Type B pancreatic cell (in vitro differentiated cells): ENCODE measurements at regions not wholly inside any gene's neighbourhood (a gene's known extent, or its start where the extent isn't known, plus 50 kb on each side); places are given as distances from the start of the nearest gene placed in this dataset.

Experiments
- DNase-seq: peaks from one replicate; pipeline ENCODE4 v3.0.0; 2021; ENCODE audit warnings: mixed read lengths; ENCODE audit not compliant: unreplicated experiment; ENCODE audit errors: extremely low spot score
- H3K27ac Mint-ChIP-seq: 2 replicates; pipeline ENCODE4 v1.8.0; 2021; ENCODE audit warnings: mild to moderate bottlenecking, mixed read lengths
- H3K27me3 Mint-ChIP-seq: 2 replicates; pipeline ENCODE4 v1.8.0; 2021; ENCODE audit warnings: mixed read lengths
- H3K36me3 Mint-ChIP-seq: 2 replicates; pipeline ENCODE4 v1.8.0; 2021; ENCODE audit warnings: mixed read lengths
- H3K4me1 Mint-ChIP-seq: one replicate; pipeline ENCODE4 v1.8.0; 2021; ENCODE audit warnings: mixed read lengths; ENCODE audit not compliant: unreplicated experiment
- H3K4me3 Mint-ChIP-seq: 2 replicates; pipeline ENCODE4 v1.8.0; 2021; ENCODE audit warnings: mild to moderate bottlenecking, mixed read lengths
- H3K9me3 Mint-ChIP-seq: 2 replicates; pipeline ENCODE4 v1.8.0; 2021; ENCODE audit warnings: mixed read lengths
- CTCF ChIP-seq: fragments of 200-600 bp; sonication (generic); conservative IDR thresholded peaks from 2 replicates; pipeline ENCODE4 v1.5.0; 2021; ENCODE audit warnings: antibody characterized with exemption, mild to moderate bottlenecking

- peak; percentile 64 for TF ChIP-seq CTCF
- no peak overlapping the region for H3K4me3 Mint-ChIP-seq
- H3K4me1 Mint-ChIP-seq: no peaks in the 10 kb centered on the region
- H3K27ac Mint-ChIP-seq: no peak overlapping the region
- no peaks in the 10 kb centered on the region for H3K9me3 Mint-ChIP-seq
- no peak for DNase-seq
- H3K36me3 Mint-ChIP-seq: no peaks in the 10 kb centered on the region
- H3K27me3 Mint-ChIP-seq: no peaks in the 10 kb centered on the region
These were observed 710.9 kb upstream of the SPRY2 start for GRCh38 chr13:81051873-81052272.

- Mint-ChIP-seq H3K27ac (no peak overlapping the region), H3K27me3 (no peaks in the 10 kb centered on the region), H3K4me3 (no peak overlapping the region), H3K9me3 (no peaks in the 10 kb centered on the region), H3K4me1 (no peaks in the 10 kb centered on the region), H3K36me3 (no peaks in the 10 kb centered on the region)
- TF ChIP-seq CTCF: no peak
- no peak for DNase-seq
These were observed 707.1 kb upstream of the SPRY2 start for GRCh38 chr13:81048026-81048461.

- Mint-ChIP-seq H3K36me3 (no peaks in the 10 kb centered on the region), H3K4me3 (no peak overlapping the region), H3K27me3 (no peaks in the 10 kb centered on the region), H3K27ac (no peak overlapping the region), H3K4me1 (no peaks in the 10 kb centered on the region), H3K9me3 (peaks cover 7% of the 10 kb centered on the region)
- TF ChIP-seq CTCF: no peak
- DNase-seq: no peak
These were observed 700.8 kb upstream of the SPRY2 start for GRCh38 chr13:81041761-81042160.

GRCh38 chr13:81031996-81032395 lies 691.1 kb upstream of the SPRY2 start:
- Mint-ChIP-seq H3K36me3 (no peaks in the 10 kb centered on the region), H3K9me3 (no peaks in the 10 kb centered on the region), H3K4me3 (no peak overlapping the region), H3K27ac (no peak overlapping the region), H3K4me1 (no peaks in the 10 kb centered on the region), H3K27me3 (no peaks in the 10 kb centered on the region)
- no peak for TF ChIP-seq CTCF
- no peak for DNase-seq

- no peak for DNase-seq
- Mint-ChIP-seq H3K4me1 (no peaks in the 10 kb centered on the region), H3K27ac (no peak overlapping the region), H3K9me3 (peaks cover 5% of the 10 kb centered on the region), H3K27me3 (no peaks in the 10 kb centered on the region), H3K4me3 (no peak overlapping the region), H3K36me3 (no peaks in the 10 kb centered on the region)
- no peak for TF ChIP-seq CTCF
These were observed 684.2 kb upstream of the SPRY2 start for GRCh38 chr13:81025091-81025490.

GRCh38 chr13:81021284-81021840 lies 680.4 kb upstream of the SPRY2 start:
- Mint-ChIP-seq H3K36me3 (no peaks in the 10 kb centered on the region), H3K27ac (no peak overlapping the region), H3K9me3 (peaks cover 5% of the 10 kb centered on the region), H3K4me3 (no peak overlapping the region), H3K4me1 (no peaks in the 10 kb centered on the region), H3K27me3 (no peaks in the 10 kb centered on the region)
- TF ChIP-seq CTCF: no peak
- DNase-seq: no peak
